Epithelial cell of proximal tubule (primary cell): ENCODE measurements at regions not wholly inside any gene's neighbourhood (a gene's known extent, or its start where the extent isn't known, plus 50 kb on each side); places are given as distances from the start of the nearest gene placed in this dataset.

Experiments used
- DNase-seq: peaks from one replicate; pipeline ENCODE4 v3.0.0-alpha.2; 2011; ENCODE audit warnings: low read depth
- H3K4me3 ChIP-seq: 2 replicates; pipeline ENCODE4 v1.5.1; 2011; ENCODE audit warnings: low read depth, mild to moderate bottlenecking, low read length
- TF ChIP-seq, protein P1 (sequence below): conservative IDR thresholded peaks from 2 replicates; pipeline ENCODE4 v1.5.1; 2012; ENCODE audit warnings: low read depth, mild to moderate bottlenecking, low read length

DNA sequence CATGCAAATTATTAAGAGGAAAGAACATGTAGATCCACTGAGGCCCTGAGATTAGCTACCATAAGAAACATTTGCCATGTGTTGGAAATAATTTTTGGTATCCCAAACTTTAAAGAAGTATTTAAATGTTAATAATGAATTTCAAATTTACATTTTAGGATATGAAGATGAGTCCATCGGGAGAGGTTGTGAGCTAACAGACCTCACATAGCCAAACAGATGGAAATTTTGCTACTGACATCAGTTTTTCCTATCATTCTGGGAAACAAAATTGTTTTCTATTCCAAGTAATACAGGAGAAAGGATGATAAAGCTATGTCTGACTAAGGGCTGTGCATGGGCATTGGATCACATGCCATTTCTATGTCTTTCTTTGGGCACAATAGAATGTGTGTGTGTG is 809.6 kb downstream of the TENT5A start:
- no peak overlapping the region for H3K4me3 ChIP-seq
- TF ChIP-seq, protein P1, sequence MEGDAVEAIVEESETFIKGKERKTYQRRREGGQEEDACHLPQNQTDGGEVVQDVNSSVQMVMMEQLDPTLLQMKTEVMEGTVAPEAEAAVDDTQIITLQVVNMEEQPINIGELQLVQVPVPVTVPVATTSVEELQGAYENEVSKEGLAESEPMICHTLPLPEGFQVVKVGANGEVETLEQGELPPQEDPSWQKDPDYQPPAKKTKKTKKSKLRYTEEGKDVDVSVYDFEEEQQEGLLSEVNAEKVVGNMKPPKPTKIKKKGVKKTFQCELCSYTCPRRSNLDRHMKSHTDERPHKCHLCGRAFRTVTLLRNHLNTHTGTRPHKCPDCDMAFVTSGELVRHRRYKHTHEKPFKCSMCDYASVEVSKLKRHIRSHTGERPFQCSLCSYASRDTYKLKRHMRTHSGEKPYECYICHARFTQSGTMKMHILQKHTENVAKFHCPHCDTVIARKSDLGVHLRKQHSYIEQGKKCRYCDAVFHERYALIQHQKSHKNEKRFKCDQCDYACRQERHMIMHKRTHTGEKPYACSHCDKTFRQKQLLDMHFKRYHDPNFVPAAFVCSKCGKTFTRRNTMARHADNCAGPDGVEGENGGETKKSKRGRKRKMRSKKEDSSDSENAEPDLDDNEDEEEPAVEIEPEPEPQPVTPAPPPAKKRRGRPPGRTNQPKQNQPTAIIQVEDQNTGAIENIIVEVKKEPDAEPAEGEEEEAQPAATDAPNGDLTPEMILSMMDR, result no peak
- no peak for DNase-seq

DNA sequence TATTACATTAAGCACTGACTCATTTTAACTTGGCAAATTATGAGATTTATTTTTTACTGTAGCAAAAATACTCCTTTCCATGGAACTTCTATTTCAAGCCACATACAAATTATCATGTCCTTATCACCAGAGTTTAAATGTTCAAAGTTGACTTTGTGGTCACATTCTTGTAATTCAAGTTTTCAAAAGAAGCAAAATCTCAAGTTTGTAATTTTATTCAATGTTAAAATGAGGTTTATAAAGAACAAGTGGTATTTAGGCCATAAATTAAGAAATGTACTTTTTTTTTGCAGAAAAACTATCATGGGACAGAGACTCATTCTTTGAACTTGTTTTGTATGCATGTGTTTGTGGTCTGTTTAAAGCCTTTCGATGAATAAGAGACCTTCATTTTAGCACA is 811.5 kb downstream of the TENT5A start:
- no peak for DNase-seq
- TF ChIP-seq, protein P1, result no peak

DNA sequence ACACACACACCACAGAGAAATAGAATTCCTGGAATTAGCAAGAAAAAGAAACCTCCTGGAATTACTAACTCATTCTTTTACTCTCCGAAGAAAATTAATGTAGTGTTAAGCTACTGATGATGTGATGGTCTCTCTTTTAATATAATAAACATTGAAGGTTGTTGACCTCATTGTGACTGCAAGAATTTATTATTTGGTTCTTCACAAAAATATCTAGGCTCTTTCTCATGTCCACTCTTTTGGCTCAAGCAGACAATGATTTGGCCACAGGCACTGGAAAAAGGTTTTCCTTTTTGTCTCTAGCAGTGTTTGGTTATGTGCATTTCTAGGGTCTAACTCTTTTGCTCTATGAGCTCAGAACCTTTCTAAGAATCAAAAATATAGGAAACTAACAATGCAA is 811.9 kb downstream of the TENT5A start:
- TF ChIP-seq, protein P1, result no peak
- no peak overlapping the region for H3K4me3 ChIP-seq
- no peak for DNase-seq

More for the DNA sequence above, 811.5 kb downstream of the TENT5A start:
- H3K4me3 ChIP-seq, result no peak overlapping the region

DNA sequence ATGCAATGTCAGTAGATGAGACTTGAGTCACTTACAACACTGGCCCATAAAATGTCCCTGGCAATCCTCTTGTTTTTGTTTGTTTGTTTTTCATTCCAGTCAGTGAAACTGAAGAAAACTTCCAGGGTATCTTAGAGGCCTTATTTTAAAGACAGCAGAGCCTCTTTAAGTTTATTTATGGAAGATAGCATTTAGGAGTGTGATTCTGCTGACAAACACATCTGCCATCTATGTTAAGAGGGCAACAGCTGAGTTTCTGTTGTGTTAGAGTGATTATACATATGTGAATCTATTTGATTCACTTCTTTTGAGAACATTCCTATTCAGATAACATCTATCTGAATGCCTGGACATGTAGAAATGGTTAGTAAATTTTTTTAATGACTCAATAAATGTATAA is 812.6 kb downstream of the TENT5A start:
- DNase-seq, result no peak
- TF ChIP-seq, protein P1, result no peak
- no peak overlapping the region for H3K4me3 ChIP-seq

DNA sequence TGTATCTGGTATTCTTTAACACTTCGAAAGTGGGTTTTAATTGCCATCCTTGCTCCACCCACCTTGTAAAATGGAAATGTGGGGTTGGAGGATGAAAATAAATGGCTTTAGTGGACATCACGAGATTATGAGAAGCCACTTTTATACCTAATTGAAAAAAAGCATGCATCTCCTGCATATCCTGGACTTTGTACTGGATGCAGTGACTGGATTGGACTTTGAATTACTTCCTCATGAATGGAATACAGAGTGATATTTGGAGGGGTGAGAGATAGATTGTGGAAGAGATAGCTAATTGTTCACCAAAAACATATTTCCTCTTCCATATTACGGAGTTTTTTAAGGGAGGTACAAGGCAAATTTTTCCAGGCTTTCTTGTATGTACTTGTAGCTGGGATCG is 813.0 kb downstream of the TENT5A start:
- DNase-seq, result no peak
- no peak overlapping the region for H3K4me3 ChIP-seq
- TF ChIP-seq, protein P1, result no peak

DNA sequence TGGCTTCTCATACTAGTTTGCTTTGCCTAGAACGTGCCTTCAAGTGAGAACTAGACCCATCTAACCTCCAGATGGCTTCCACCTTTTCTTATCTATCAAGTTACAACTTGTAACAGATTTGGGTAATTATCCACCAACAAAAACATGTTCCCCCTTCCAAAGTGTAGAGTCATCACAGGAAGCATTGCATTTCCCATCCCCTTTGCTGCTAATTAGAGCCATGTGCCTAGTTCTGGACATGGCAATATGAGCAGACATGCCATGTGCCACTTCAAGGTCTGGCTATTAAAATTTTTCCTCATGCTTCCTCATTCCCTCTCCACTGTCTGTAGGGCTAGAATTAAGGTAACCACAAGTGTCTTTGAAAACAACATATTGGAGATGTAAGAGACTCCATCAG is 814.4 kb downstream of the TENT5A start:
- TF ChIP-seq, protein P1, result no peak
- no peak overlapping the region for H3K4me3 ChIP-seq
- no peak for DNase-seq

DNA sequence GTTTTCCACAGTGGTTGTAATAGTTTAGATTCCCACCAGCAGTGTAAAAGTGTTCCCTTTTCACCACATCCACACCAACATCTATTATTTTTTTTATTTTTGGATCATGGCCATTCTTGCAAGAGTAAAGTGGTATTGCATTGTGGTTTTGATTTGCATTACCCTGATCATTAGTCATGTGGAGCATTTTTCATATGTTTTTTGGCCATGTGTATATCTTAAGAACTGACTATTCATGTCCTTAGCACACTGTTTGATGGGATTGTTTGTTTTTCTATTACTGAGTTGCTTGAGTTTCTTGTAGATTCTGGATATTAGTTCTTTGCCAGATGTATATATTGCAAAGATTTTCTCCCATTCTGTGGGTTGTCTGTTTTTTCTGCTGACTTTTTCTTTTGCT is 820.1 kb downstream of the TENT5A start:
- TF ChIP-seq, protein P1, result no peak
- no peak overlapping the region for H3K4me3 ChIP-seq
- DNase-seq, result no peak
